ENCODE measurements at regions not wholly inside any gene's neighbourhood (a gene's known extent, or its start where the extent isn't known, plus 50 kb on each side); places are given as distances from the start of the nearest gene placed in this dataset.

GRCh38 chr1:57887964-57888491 is 464.2 kb upstream of the DAB1 start:
- Histone ChIP-seq H3K79me2 (ENCODE audit: control insufficient read depth, insufficient read depth, low read length, unreplicated experiment) (no peaks in the 10 kb centered on the region), H3K4me3 (ENCODE audit: low read depth, low read length) (no peak overlapping the region), H3K27ac (ENCODE audit: low read depth, low read length) (no peak overlapping the region), H2AFZ (ENCODE audit: low read length, unreplicated experiment) (no peak overlapping the region), H3K4me1 (ENCODE audit: control insufficient read depth, insufficient read depth, low read length, unreplicated experiment) (no peaks in the 10 kb centered on the region), H3K27me3 (ENCODE audit: insufficient read depth, low read length) (no peaks in the 10 kb centered on the region), H3K36me3 (ENCODE audit: insufficient read depth, low read length) (no peaks in the 10 kb centered on the region)

DNA sequence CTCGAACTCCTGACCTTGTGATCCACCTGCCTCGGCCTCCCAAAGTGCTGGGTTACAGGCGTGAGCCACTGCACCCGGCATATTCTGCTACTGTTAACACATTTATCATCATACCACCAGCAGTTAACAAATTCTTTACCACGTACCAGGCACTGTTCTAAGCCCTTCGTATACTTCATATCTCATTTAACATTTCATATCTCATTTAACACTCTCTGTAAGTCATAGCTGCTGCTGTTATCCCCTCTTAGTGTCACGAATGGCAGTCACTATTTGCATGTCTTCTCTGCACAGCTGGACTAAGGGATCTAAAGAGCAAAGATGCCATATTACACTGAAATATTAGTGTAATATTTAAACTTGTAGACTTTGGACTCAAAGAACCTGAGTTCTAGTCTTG is 462.5 kb upstream of the DAB1 start:
- Histone ChIP-seq H3K27me3 (ENCODE audit: insufficient read depth, low read length) (no peaks in the 10 kb centered on the region), H3K4me3 (ENCODE audit: low read depth, low read length) (no peak overlapping the region), H2AFZ (ENCODE audit: low read length, unreplicated experiment) (no peak overlapping the region), H3K79me2 (ENCODE audit: control insufficient read depth, insufficient read depth, low read length, unreplicated experiment) (no peaks in the 10 kb centered on the region), H3K36me3 (ENCODE audit: insufficient read depth, low read length) (no peaks in the 10 kb centered on the region), H3K4me1 (ENCODE audit: control insufficient read depth, insufficient read depth, low read length, unreplicated experiment) (no peaks in the 10 kb centered on the region), H3K27ac (ENCODE audit: low read depth, low read length) (no peak overlapping the region)

DNA sequence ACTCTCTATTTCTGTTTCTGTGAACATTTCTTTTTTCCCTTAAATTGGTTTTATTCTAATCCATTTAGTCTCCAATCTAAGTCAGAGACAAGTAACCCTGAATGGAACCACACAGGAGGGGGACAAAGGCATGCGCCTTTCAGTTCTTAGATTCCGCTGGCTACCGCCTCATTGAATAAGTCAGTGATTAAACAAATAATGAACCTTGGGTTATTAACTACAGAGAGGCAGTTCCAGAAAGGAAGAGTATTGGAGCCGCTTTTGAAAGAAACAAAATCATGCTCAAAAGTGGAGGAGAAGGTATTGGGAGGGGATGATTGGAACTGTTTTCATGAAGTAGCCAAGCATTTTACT is 459.8 kb upstream of the DAB1 start:
- no peaks in the 10 kb centered on the region for H3K27me3 ChIP-seq (ENCODE audit: insufficient read depth, low read length)
- H3K27ac ChIP-seq (ENCODE audit: low read depth, low read length) = no peak overlapping the region
- H3K4me1 ChIP-seq (ENCODE audit: control insufficient read depth, insufficient read depth, low read length, unreplicated experiment) = no peaks in the 10 kb centered on the region
- H3K36me3 ChIP-seq (ENCODE audit: insufficient read depth, low read length) = no peaks in the 10 kb centered on the region
- H3K4me3 ChIP-seq (ENCODE audit: low read depth, low read length) = no peak overlapping the region
- no peak overlapping the region for H2AFZ ChIP-seq (ENCODE audit: low read length, unreplicated experiment)
- no peaks in the 10 kb centered on the region for H3K79me2 ChIP-seq (ENCODE audit: control insufficient read depth, insufficient read depth, low read length, unreplicated experiment)

DNA sequence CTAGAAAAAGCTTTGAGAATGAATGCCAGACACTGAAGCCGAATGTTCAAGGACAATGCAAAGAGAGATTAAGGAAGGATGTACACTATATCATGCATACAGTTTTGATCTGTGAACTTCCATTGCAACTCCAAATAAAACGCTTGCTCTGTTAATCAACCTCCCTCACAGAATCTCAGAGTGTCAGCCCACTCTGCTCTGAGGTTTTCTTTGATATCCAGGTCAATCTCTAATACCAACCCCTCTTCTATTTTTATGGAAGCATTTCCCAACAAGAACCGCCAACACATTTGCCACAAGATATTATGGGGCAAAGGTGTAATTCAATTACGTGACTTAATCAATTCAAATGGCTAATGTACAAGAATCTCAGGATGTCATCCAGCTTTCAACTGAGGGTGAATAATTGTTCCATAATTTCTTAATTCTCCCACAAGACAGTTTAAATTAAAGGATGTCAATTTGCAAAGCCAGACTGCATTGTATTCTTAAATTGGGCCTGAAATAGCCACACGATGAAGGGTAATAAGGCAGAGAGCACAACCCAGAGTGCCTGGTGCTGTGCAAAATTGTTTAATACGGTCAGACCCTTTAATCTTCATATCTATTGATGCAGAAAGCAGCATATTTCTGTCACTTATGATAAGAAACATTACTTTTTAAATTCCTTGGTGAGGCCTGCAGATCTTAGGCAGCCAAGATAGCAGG is 459.2 kb upstream of the DAB1 start:
- Histone ChIP-seq H3K79me2 (ENCODE audit: control insufficient read depth, insufficient read depth, low read length, unreplicated experiment) (no peaks in the 10 kb centered on the region), H3K27ac (ENCODE audit: low read depth, low read length) (no peak overlapping the region), H2AFZ (ENCODE audit: low read length, unreplicated experiment) (no peak overlapping the region), H3K36me3 (ENCODE audit: insufficient read depth, low read length) (no peaks in the 10 kb centered on the region), H3K27me3 (ENCODE audit: insufficient read depth, low read length) (no peaks in the 10 kb centered on the region), H3K4me3 (ENCODE audit: low read depth, low read length) (no peak overlapping the region), H3K4me1 (ENCODE audit: control insufficient read depth, insufficient read depth, low read length, unreplicated experiment) (no peaks in the 10 kb centered on the region)

DNA sequence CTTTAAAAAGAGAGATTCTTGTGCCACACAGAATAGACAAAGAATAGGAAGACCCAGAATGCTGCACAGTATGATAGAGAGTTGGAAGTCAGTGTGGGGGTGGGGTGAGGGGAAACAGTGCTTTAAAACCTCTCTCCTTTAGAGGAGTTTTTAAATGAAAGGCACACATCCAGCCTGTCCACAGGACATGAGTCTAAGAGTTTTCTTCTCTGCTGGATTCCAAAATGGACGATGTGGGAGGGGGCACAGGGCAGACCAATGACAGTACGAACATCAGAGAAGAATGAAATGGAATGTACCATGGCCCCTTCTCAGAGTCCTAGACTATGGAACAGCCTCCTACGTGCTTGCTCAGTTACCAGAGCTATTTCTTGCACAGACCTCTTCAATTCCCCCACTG is 458.2 kb upstream of the DAB1 start:
- Histone ChIP-seq H3K79me2 (ENCODE audit: control insufficient read depth, insufficient read depth, low read length, unreplicated experiment) (no peaks in the 10 kb centered on the region), H3K4me3 (ENCODE audit: low read depth, low read length) (no peak overlapping the region), H3K36me3 (ENCODE audit: insufficient read depth, low read length) (no peaks in the 10 kb centered on the region), H3K4me1 (ENCODE audit: control insufficient read depth, insufficient read depth, low read length, unreplicated experiment) (no peaks in the 10 kb centered on the region), H3K27ac (ENCODE audit: low read depth, low read length) (no peak overlapping the region), H2AFZ (ENCODE audit: low read length, unreplicated experiment) (no peak overlapping the region), H3K27me3 (ENCODE audit: insufficient read depth, low read length) (no peaks in the 10 kb centered on the region)

DNA sequence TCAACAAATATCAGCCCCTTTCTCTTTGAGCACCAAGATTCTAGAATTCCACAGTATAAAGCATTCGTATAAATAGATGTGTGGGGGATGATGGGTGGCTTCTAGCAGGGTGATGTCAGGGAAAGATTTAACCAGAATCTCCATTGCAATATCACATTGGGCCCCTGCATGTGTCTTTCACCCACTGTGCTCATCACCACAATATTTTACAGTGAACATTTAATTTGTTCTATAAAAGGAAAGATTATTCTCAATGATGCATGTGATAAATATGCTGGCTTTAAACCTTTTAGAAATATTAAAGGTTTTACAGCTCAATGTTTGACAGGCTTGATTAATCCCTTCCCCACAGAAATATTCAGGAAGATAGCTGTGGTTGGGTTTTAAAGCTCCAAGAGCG is 457.8 kb upstream of the DAB1 start:
- H3K27ac ChIP-seq (ENCODE audit: low read depth, low read length) = no peak overlapping the region
- no peaks in the 10 kb centered on the region for H3K27me3 ChIP-seq (ENCODE audit: insufficient read depth, low read length)
- no peaks in the 10 kb centered on the region for H3K79me2 ChIP-seq (ENCODE audit: control insufficient read depth, insufficient read depth, low read length, unreplicated experiment)
- H2AFZ ChIP-seq (ENCODE audit: low read length, unreplicated experiment) = no peak overlapping the region
- no peak overlapping the region for H3K4me3 ChIP-seq (ENCODE audit: low read depth, low read length)
- no peaks in the 10 kb centered on the region for H3K36me3 ChIP-seq (ENCODE audit: insufficient read depth, low read length)
- no peaks in the 10 kb centered on the region for H3K4me1 ChIP-seq (ENCODE audit: control insufficient read depth, insufficient read depth, low read length, unreplicated experiment)

DNA sequence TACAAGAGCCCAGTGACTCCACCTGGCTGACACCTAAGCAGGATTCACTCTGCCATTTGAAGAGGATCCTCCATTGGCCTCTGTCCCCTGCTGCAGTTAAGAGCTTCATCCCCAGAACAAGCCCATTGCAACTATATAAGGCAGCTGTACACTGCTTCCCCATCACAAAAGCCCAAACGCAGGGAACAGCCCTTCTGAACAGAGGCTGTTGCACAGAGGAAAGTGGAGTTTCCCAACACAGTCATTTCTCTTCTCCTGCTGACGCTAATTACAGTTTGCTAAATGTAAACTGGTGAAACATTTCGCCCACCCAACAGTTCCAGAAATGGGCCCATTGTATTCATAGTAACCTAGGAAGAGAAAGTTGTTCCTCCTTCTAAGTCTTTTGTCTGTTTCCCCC is 455.8 kb upstream of the DAB1 start:
- H3K27me3 ChIP-seq (ENCODE audit: insufficient read depth, low read length) = no peaks in the 10 kb centered on the region
- H3K4me3 ChIP-seq (ENCODE audit: low read depth, low read length) = no peak overlapping the region
- no peak overlapping the region for H3K27ac ChIP-seq (ENCODE audit: low read depth, low read length)
- H3K4me1 ChIP-seq (ENCODE audit: control insufficient read depth, insufficient read depth, low read length, unreplicated experiment) = no peaks in the 10 kb centered on the region
- no peaks in the 10 kb centered on the region for H3K36me3 ChIP-seq (ENCODE audit: insufficient read depth, low read length)
- H3K79me2 ChIP-seq (ENCODE audit: control insufficient read depth, insufficient read depth, low read length, unreplicated experiment) = no peaks in the 10 kb centered on the region
- H2AFZ ChIP-seq (ENCODE audit: low read length, unreplicated experiment) = no peak overlapping the region

DNA sequence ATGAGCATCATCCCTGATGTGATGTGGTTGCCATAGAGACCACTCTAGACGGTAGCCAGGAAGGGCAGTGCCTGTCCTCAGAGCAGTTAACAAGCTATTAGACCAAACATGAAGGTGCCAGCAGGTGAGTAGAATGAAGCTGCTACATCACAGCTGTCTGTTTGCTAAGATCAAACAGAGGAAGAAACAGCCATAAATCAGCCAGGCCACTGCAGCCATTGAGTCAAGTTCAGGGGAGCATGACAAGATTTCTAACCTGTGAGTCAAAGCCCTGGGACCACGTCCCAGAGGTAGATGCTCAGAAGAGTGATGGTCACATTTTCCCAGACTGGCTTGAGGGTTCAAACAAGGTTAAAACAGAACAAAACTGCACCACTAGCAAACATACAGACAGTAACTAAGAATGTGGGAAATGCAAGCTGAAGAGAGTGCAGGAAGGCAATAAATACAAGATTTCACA is 450.6 kb upstream of the DAB1 start:
- Histone ChIP-seq H3K4me3 (ENCODE audit: low read depth, low read length) (no peak overlapping the region), H3K27ac (ENCODE audit: low read depth, low read length) (no peak overlapping the region), H3K4me1 (ENCODE audit: control insufficient read depth, insufficient read depth, low read length, unreplicated experiment) (no peaks in the 10 kb centered on the region), H3K79me2 (ENCODE audit: control insufficient read depth, insufficient read depth, low read length, unreplicated experiment) (no peaks in the 10 kb centered on the region), H3K27me3 (ENCODE audit: insufficient read depth, low read length) (no peaks in the 10 kb centered on the region), H3K36me3 (ENCODE audit: insufficient read depth, low read length) (no peaks in the 10 kb centered on the region), H2AFZ (ENCODE audit: low read length, unreplicated experiment) (no peak overlapping the region)

GRCh38 chr1:57872913-57873312 is 449.1 kb upstream of the DAB1 start:
- Histone ChIP-seq H3K36me3 (ENCODE audit: insufficient read depth, low read length) (no peaks in the 10 kb centered on the region), H2AFZ (ENCODE audit: low read length, unreplicated experiment) (no peak overlapping the region), H3K79me2 (ENCODE audit: control insufficient read depth, insufficient read depth, low read length, unreplicated experiment) (no peaks in the 10 kb centered on the region), H3K4me3 (ENCODE audit: low read depth, low read length) (no peak overlapping the region), H3K4me1 (ENCODE audit: control insufficient read depth, insufficient read depth, low read length, unreplicated experiment) (no peaks in the 10 kb centered on the region), H3K27me3 (ENCODE audit: insufficient read depth, low read length) (no peaks in the 10 kb centered on the region), H3K27ac (ENCODE audit: low read depth, low read length) (no peak overlapping the region)

GRCh38 chr1:57868908-57869307 is 445.0 kb upstream of the DAB1 start:
- Histone ChIP-seq H3K4me1 (ENCODE audit: control insufficient read depth, insufficient read depth, low read length, unreplicated experiment) (no peaks in the 10 kb centered on the region), H3K79me2 (ENCODE audit: control insufficient read depth, insufficient read depth, low read length, unreplicated experiment) (no peaks in the 10 kb centered on the region), H3K4me3 (ENCODE audit: low read depth, low read length) (no peak overlapping the region), H3K27ac (ENCODE audit: low read depth, low read length) (no peak overlapping the region), H3K36me3 (ENCODE audit: insufficient read depth, low read length) (no peaks in the 10 kb centered on the region), H3K27me3 (ENCODE audit: insufficient read depth, low read length) (no peaks in the 10 kb centered on the region), H2AFZ (ENCODE audit: low read length, unreplicated experiment) (no peak overlapping the region)

GRCh38 chr1:57868239-57868638 is 444.4 kb upstream of the DAB1 start:
- no peaks in the 10 kb centered on the region for H3K79me2 ChIP-seq (ENCODE audit: control insufficient read depth, insufficient read depth, low read length, unreplicated experiment)
- H3K27me3 ChIP-seq (ENCODE audit: insufficient read depth, low read length) = no peaks in the 10 kb centered on the region
- no peak overlapping the region for H2AFZ ChIP-seq (ENCODE audit: low read length, unreplicated experiment)
- H3K36me3 ChIP-seq (ENCODE audit: insufficient read depth, low read length) = no peaks in the 10 kb centered on the region
- no peaks in the 10 kb centered on the region for H3K4me1 ChIP-seq (ENCODE audit: control insufficient read depth, insufficient read depth, low read length, unreplicated experiment)
- no peak overlapping the region for H3K4me3 ChIP-seq (ENCODE audit: low read depth, low read length)
- no peak overlapping the region for H3K27ac ChIP-seq (ENCODE audit: low read depth, low read length)

Data from ACC112 (cell line).